Spleen (tissue), 11 donors: ENCODE measurements at regions not wholly inside any gene's neighbourhood (a gene's known extent, or its start where the extent isn't known, plus 50 kb on each side); places are given as distances from the start of the nearest gene placed in this dataset.

Experiments used
- DNase-seq: peaks from one replicate; pipeline ENCODE4 v3.0.0-alpha.2; 2020
- H3K27ac ChIP-seq, 8 donors: fragments of 200-600 bp; sonication (generic) in 7 of 8; 1 replicate in 4 of 8; 2 replicates in 4 of 8; pipeline versions ENCODE4 v1.5.0 to v1.8.0; 2016 to 2021; ENCODE audit warnings: inconsistent platforms in 4 of 8, mild to moderate bottlenecking in 4 of 8, moderate library complexity in 1 of 8
- H3K27me3 ChIP-seq, 7 donors: fragments of 200-600 bp; sonication (generic) in 6 of 7; replicated peaks in 1 of 7; 1 replicate in 4 of 7; 2 replicates in 3 of 7; pipeline versions ENCODE4 v1.5.0 to v1.8.0; 2016 to 2021; ENCODE audit warnings: inconsistent platforms in 3 of 7, mild to moderate bottlenecking in 1 of 7
- H3K36me3 ChIP-seq, 6 donors: fragments of 200-600 bp; sonication (generic) in 5 of 6; 1 replicate in 4 of 6; 2 replicates in 2 of 6; pipeline versions ENCODE4 v1.5.0 to v1.8.0; 2016 to 2021; ENCODE audit warnings: inconsistent platforms in 2 of 6
- H3K4me1 ChIP-seq, 6 donors: fragments of 200-600 bp; sonication (generic) in 5 of 6; 1 replicate in 3 of 6; 2 replicates in 3 of 6; pipeline versions ENCODE4 v1.5.0 to v1.8.0; 2016 to 2021; ENCODE audit warnings: inconsistent platforms in 3 of 6
- H3K4me3 ChIP-seq, 8 donors: fragments of 200-600 bp; sonication (generic) in 7 of 8; 1 replicate in 4 of 8; 2 replicates in 4 of 8; pipeline versions ENCODE4 v1.5.0 to v1.8.0; 2016 to 2021; ENCODE audit warnings: inconsistent platforms in 4 of 8, mild to moderate bottlenecking in 4 of 8, moderate library complexity in 2 of 8
- H3K9me3 ChIP-seq, 8 donors: fragments of 200-600 bp; sonication (generic) in 7 of 8; 1 replicate in 4 of 8; 2 replicates in 4 of 8; pipeline versions ENCODE4 v1.5.0 to v1.8.0; 2016 to 2021; ENCODE audit warnings: inconsistent platforms in 4 of 8
- POLR2A ChIP-seq, 3 donors: fragments of 450-650 bp; IDR thresholded peaks; one replicate each; pipeline ENCODE4 v1.5.1; 2017; ENCODE audit warnings: antibody characterized with exemption in 3 of 3, mild to moderate bottlenecking in 1 of 3
- POLR2AphosphoS5 ChIP-seq, 3 donors: sonication (generic); formaldehyde crosslinking; IDR thresholded peaks; one replicate each; pipeline ENCODE4 v1.5.1; 2017; ENCODE audit warnings: antibody characterized with exemption in 3 of 3
- WGBS, 5 donors: extraction: QIAGEN DNeasy Blood & Tissue Kit in 3 of 5; methylation state at CpG; one replicate each; pipeline versions ENCODE4 v1.1.5 to v1.1.7; 2013 to 2018; 5-methylcytosine and 5-hydroxymethylcytosine counted together
- intact Hi-C: fragments of 100-400 bp; cut with DNase I; formaldehyde crosslinking; loops from one replicate; pipeline ENCODE4 v1.15.0; 2023; ENCODE audit warnings: low total_unique reads
- TF ChIP-seq, protein P1 (sequence below), 11 experiments: fragments of 200-600 bp in 7 of 11; fragments of 450-650 bp in 4 of 11; sonication (generic) in 4 of 11; IDR thresholded peaks in 8 of 11; conservative IDR thresholded peaks in 3 of 11; 1 replicate in 7 of 11; 2 replicates in 4 of 11; pipeline versions ENCODE4 v1.4.0 to v1.8.0; 2016 to 2021; ENCODE audit warnings: antibody characterized with exemption in 11 of 11, inconsistent platforms in 4 of 11, mild to moderate bottlenecking in 1 of 11
- donor health status: healthy with polysubstance abuse.
- donor health status: DM: no; HTN: no; CAD: no; lungs with moderate emphysema.
- donor health status: DM: no; HTN: no; CAD: no.
- donor health status: Bipolar disorder and iron deficiency.
- donor health status: healthy.
- donor health status: DM: no; HTN: no; CAD: no.
- donor health status: DM: yes; HTN: yes; CAD: no.

DNA sequence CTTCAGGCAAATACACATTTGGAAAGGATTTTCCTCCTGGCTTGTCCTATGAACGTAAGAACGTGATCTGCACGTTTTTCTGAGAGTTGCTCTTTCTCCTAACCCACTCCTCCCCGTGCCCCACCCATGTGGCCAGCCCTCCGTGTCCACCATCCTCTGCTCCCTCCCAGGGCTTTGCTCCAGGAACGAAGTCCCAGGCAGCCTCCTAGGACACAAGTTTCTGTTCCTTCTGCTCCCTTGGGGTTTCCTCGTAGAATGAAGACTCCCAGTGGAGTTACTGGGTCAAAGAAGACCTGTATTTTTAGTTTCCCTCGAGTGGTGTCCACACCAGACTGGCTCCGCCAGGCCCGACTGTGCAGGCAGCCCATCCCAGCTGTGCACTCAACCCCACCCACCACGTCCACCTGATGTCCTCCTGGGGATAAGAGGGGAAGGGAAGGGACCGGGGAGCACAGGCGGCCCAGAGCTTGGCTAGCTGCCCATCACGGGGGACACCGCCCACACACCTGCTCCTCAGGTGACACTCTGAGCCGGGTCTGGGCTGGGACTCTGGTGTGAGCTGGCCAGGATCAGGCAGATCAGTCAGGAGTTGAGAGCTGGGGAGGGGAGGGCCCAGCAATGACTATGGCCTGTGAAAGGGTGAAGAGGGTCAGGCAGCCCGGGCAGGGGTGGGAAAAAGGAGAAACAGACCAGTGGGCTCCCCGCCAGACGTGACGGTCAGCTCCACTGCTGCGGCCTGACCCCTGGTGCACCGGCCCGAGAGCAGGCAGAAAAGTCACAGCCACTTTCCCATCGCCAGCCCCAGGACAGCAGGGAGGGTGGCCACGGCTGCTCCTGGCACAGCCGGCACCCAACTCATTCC, 54.3 kb upstream of the PPP2R2D start:
- Histone ChIP-seq H3K4me3 (no peak overlapping the region), H3K27ac (no peak overlapping the region), H3K4me1 (no peaks in the 10 kb centered on the region), H3K36me3 (no peaks in the 10 kb centered on the region), H3K27me3 (peaks cover 0 to 11% (median 0%) of the 10 kb centered on the region in 7 donors), H3K9me3 (no peaks in the 10 kb centered on the region)
- TF ChIP-seq, protein P1, sequence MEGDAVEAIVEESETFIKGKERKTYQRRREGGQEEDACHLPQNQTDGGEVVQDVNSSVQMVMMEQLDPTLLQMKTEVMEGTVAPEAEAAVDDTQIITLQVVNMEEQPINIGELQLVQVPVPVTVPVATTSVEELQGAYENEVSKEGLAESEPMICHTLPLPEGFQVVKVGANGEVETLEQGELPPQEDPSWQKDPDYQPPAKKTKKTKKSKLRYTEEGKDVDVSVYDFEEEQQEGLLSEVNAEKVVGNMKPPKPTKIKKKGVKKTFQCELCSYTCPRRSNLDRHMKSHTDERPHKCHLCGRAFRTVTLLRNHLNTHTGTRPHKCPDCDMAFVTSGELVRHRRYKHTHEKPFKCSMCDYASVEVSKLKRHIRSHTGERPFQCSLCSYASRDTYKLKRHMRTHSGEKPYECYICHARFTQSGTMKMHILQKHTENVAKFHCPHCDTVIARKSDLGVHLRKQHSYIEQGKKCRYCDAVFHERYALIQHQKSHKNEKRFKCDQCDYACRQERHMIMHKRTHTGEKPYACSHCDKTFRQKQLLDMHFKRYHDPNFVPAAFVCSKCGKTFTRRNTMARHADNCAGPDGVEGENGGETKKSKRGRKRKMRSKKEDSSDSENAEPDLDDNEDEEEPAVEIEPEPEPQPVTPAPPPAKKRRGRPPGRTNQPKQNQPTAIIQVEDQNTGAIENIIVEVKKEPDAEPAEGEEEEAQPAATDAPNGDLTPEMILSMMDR (IDR thresholded peaks at IDR 0.05 in 8 of 11, conservative IDR thresholded peaks at IDR 0.05 in 3 of 11): no peak
- TF ChIP-seq POLR2AphosphoS5 (IDR thresholded peaks at IDR 0.05): no peak
- no peak for TF ChIP-seq POLR2A (IDR thresholded peaks at IDR 0.05)
- DNase-seq: peak; percentile 56
- intact Hi-C loops: no loop called here
- WGBS, 5 donors: 66 to 78% (median 71%) methylated on average over 22 to 26 of the region's 26 CpGs

DNA sequence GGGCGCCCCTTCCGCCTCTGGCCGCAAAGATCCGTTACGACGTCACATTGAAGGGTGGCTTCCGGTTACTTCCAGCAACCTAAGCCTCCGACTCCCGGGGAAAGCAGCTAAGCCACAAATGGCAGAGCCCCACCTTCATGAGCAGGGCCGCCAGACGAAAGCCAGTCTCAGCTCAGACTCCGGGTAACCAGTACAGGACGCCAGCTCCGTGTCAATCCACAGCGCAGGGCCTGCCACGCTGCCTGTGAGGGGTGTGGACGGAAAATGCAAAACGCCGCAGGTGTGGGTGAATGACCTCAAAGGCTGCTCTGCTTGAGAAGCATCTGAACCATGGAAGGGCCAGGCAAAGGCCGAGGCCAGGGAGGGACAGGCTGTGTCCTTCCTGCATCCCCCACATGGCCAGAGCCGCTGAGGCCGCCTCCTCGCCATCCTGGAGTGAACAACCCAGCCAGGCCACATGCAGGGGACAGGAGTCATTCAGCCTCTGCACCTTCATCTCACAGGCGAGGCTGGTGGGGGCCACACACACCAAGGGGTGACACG, 53.5 kb upstream of the PPP2R2D start:
- no peak overlapping the region for H3K27ac ChIP-seq
- H3K9me3 ChIP-seq: no peaks in the 10 kb centered on the region
- no peaks in the 10 kb centered on the region for H3K36me3 ChIP-seq
- peaks cover 0 to 11% (median 0%) of the 10 kb centered on the region in 7 donors for H3K27me3 ChIP-seq
- no peaks in the 10 kb centered on the region for H3K4me1 ChIP-seq
- intact Hi-C loops: no loop called here
- TF ChIP-seq POLR2A (IDR thresholded peaks at IDR 0.05): no peak
- no peak for TF ChIP-seq POLR2AphosphoS5 (IDR thresholded peaks at IDR 0.05)
- TF ChIP-seq, protein P1 (IDR thresholded peaks at IDR 0.05 in 8 of 11, conservative IDR thresholded peaks at IDR 0.05 in 3 of 11): no peak
- WGBS, 5 donors: 78 to 87% (median 81%) methylated on average over 24 to 25 of the region's 25 CpGs
- peak; percentile 55 for DNase-seq
- H3K4me3 ChIP-seq: no peak overlapping the region

DNA sequence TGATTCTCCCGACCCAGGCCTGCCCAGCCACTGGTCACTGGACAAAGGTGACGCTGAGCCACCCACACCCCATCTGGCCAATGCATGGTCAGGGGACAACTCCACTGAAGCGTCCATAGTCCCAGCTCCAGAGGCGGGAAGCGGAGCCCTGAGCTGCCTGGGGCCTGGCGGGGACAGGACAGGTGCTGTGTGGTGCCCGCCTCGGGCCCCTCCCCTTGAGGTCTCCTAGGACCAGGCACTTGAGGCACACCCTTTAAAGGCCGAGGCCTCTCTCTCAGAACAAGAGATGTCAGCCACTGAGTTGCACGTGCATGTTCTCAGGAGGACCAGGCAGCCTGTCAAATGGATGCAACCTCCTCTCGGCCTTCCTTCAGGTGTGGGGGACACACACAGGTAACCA, 52.5 kb upstream of the PPP2R2D start:
- peak; percentile 42 for DNase-seq
- Histone ChIP-seq H3K4me1 (no peaks in the 10 kb centered on the region), H3K36me3 (no peaks in the 10 kb centered on the region), H3K27ac (no peak overlapping the region), H3K27me3 (peaks cover 0 to 11% (median 0%) of the 10 kb centered on the region in 7 donors), H3K9me3 (no peaks in the 10 kb centered on the region), H3K4me3 (no peak overlapping the region)
- 65 to 87% (median 82%) methylated on average over 11 of the region's 11 CpGs for WGBS, 5 donors
- intact Hi-C loops: no loop called here
- TF ChIP-seq POLR2A (IDR thresholded peaks at IDR 0.05) (no peak), POLR2AphosphoS5 (IDR thresholded peaks at IDR 0.05) (no peak)
- TF ChIP-seq, protein P1 (IDR thresholded peaks at IDR 0.05 in 8 of 11, conservative IDR thresholded peaks at IDR 0.05 in 3 of 11): no peak
